Thyroid gland (tissue), 4 donors: ENCODE measurements at regions not wholly inside any gene's neighbourhood (a gene's known extent, or its start where the extent isn't known, plus 50 kb on each side); places are given as distances from the start of the nearest gene placed in this dataset.

Experiments used
- POLR2A ChIP-seq, 2 donors: fragments of 450-650 bp; IDR thresholded peaks; one replicate each; pipeline ENCODE4 v1.6.1; 2017; ENCODE audit warnings: antibody characterized with exemption in 2 of 2, mild to moderate bottlenecking in 2 of 2, moderate library complexity in 1 of 2
- TF ChIP-seq, protein P1 (sequence below), 6 experiments: fragments of 200-600 bp in 3 of 6; fragments of 450-650 bp in 3 of 6; sonication (generic) in 3 of 6; IDR thresholded peaks; one replicate each; pipeline ENCODE4 v1.5.1; 2016 to 2019; ENCODE audit warnings: antibody characterized with exemption in 6 of 6, mild to moderate bottlenecking in 2 of 6, inconsistent platforms in 1 of 6, moderate library complexity in 1 of 6

DNA sequence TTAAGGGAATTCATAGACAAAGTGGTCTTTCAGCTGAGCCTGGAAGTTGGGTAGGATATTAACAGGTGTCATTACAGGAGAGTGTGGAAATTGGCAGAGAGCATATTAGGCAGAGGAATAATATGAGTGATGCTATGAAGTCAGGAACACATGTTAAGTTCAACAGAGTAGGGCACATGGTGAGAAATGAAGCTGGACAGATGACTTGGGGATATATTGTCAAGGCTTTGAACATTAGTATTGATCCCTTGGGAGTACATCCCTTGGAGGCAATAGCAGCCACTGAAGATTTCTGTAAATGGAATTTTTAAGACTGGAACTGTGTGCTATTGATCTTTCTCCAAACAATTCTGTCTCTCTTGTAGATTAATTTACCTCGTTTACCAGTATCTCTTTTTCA, 170.7 kb downstream of the SCG2 start:
- TF ChIP-seq, protein P1, sequence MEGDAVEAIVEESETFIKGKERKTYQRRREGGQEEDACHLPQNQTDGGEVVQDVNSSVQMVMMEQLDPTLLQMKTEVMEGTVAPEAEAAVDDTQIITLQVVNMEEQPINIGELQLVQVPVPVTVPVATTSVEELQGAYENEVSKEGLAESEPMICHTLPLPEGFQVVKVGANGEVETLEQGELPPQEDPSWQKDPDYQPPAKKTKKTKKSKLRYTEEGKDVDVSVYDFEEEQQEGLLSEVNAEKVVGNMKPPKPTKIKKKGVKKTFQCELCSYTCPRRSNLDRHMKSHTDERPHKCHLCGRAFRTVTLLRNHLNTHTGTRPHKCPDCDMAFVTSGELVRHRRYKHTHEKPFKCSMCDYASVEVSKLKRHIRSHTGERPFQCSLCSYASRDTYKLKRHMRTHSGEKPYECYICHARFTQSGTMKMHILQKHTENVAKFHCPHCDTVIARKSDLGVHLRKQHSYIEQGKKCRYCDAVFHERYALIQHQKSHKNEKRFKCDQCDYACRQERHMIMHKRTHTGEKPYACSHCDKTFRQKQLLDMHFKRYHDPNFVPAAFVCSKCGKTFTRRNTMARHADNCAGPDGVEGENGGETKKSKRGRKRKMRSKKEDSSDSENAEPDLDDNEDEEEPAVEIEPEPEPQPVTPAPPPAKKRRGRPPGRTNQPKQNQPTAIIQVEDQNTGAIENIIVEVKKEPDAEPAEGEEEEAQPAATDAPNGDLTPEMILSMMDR (IDR thresholded peaks at IDR 0.05) = no peak
- no peak for TF ChIP-seq POLR2A (IDR thresholded peaks at IDR 0.05)
